WTC11 (cell line): ENCODE measurements at regions not wholly inside any gene's neighbourhood (a gene's known extent, or its start where the extent isn't known, plus 50 kb on each side); places are given as distances from the start of the nearest gene placed in this dataset.

Experiments
- ATAC-seq: fragments of 200-7000 bp; cut with Tn5 transposase; 2 replicates; pipeline ENCODE4 v1.10.0; 2021; ENCODE audit warnings: mild to moderate bottlenecking, moderate library complexity
- CTCF ChIA-PET: fragments of 300-600 bp; sonication (Branson Sonifier 250); formaldehyde crosslinking; loops from one replicate; lab custom pipeline; 2021; ENCODE audit warnings: antibody characterized with exemption; lab: Charles Lee
- POLR2A ChIA-PET: fragments of 350-600 bp; sonication (Branson Sonifier 250); formaldehyde crosslinking; loops from one replicate; lab custom pipeline; 2021; ENCODE audit warnings: antibody characterized with exemption; lab: Charles Lee
- DNase-seq: peaks from one replicate; pipeline ENCODE4 v3.0.0; 2021; ENCODE audit warnings: low spot score
- H3K27ac Mint-ChIP-seq: 2 replicates; pipeline ENCODE4 v1.8.0; 2021; ENCODE audit warnings: mixed read lengths
- H3K27me3 Mint-ChIP-seq: 2 replicates; pipeline ENCODE4 v1.8.0; 2021; ENCODE audit warnings: low read depth, mild to moderate bottlenecking, moderate library complexity, mixed read lengths
- H3K36me3 Mint-ChIP-seq: 2 replicates; pipeline ENCODE4 v1.8.0; 2021; ENCODE audit warnings: mixed read lengths
- H3K4me1 Mint-ChIP-seq: 2 replicates; pipeline ENCODE4 v1.8.0; 2022; ENCODE audit warnings: mixed read lengths
- H3K4me3 Mint-ChIP-seq: 2 replicates; pipeline ENCODE4 v1.8.0; 2021; ENCODE audit warnings: mild to moderate bottlenecking, moderate library complexity, mixed read lengths
- H3K9me3 Mint-ChIP-seq: 2 replicates; pipeline ENCODE4 v1.8.0; 2021; ENCODE audit warnings: mixed read lengths
- CDX4 ChIP-seq: fragments of 250-450 bp; sonication (Bioruptor Pico); IDR thresholded peaks from 2 replicates; pipeline ENCODE4 v1.9.0; 2021; ENCODE audit warnings: moderate library complexity, mild to moderate bottlenecking, inconsistent platforms, borderline replicate concordance
- CTCF ChIP-seq: fragments of 200-600 bp; IDR thresholded peaks from 2 replicates; pipeline ENCODE4 v1.8.0; 2022; ENCODE audit warnings: antibody characterized with exemption
- E2F4 ChIP-seq: sonication (generic); formaldehyde crosslinking; IDR thresholded peaks from 2 replicates; pipeline ENCODE4 v1.8.1; 2022; ENCODE audit warnings: low read depth, mild to moderate bottlenecking, moderate library complexity, missing genetic modification reagents, borderline replicate concordance
- ELF4 ChIP-seq: sonication (generic); formaldehyde crosslinking; IDR thresholded peaks from 2 replicates; pipeline ENCODE4 v1.8.1; 2022; ENCODE audit warnings: low read depth, mild to moderate bottlenecking, moderate library complexity, missing genetic modification reagents
- EMX1 ChIP-seq: fragments of 250-450 bp; sonication (Bioruptor Pico); IDR thresholded peaks from 2 replicates; pipeline ENCODE4 v1.8.0; 2021; ENCODE audit warnings: mild to moderate bottlenecking
- FOXK1 ChIP-seq: sonication (generic); formaldehyde crosslinking; IDR thresholded peaks from 2 replicates; pipeline ENCODE4 v1.8.0; 2022; ENCODE audit warnings: mild to moderate bottlenecking, moderate library complexity, missing genetic modification reagents
- FOXP4 ChIP-seq: sonication (generic); formaldehyde crosslinking; IDR thresholded peaks from 2 replicates; pipeline ENCODE4 v1.8.0; 2022; ENCODE audit warnings: mild to moderate bottlenecking, missing genetic modification reagents
- IRF2 ChIP-seq: sonication (generic); formaldehyde crosslinking; IDR thresholded peaks from 2 replicates; pipeline ENCODE4 v1.8.0; 2022; ENCODE audit warnings: low read depth, missing genetic modification reagents, borderline replicate concordance
- JUN ChIP-seq: sonication (generic); formaldehyde crosslinking; IDR thresholded peaks from 2 replicates; pipeline ENCODE4 v1.8.0; 2023; ENCODE audit warnings: mild to moderate bottlenecking, missing genetic modification reagents
- MYBL2 ChIP-seq: sonication (generic); formaldehyde crosslinking; IDR thresholded peaks from 2 replicates; pipeline ENCODE4 v1.8.1; 2023; ENCODE audit warnings: mild to moderate bottlenecking, moderate library complexity, missing genetic modification reagents
- NFATC4 ChIP-seq: fragments of 250-450 bp; sonication (Bioruptor Pico); IDR thresholded peaks from 2 replicates; pipeline ENCODE4 v1.9.0; 2021; ENCODE audit warnings: mild to moderate bottlenecking
- STAT6 ChIP-seq: sonication (generic); formaldehyde crosslinking; conservative IDR thresholded peaks from 2 replicates; pipeline ENCODE4 v1.8.1; 2023; ENCODE audit warnings: mild to moderate bottlenecking, low read depth, missing genetic modification reagents, moderate library complexity
- ZNF423 ChIP-seq: fragments of 250-450 bp; sonication (Bioruptor Pico); IDR thresholded peaks from 2 replicates; pipeline ENCODE4 v2.1.2; 2022; ENCODE audit warnings: mild to moderate bottlenecking, moderate library complexity
- ZNF425 ChIP-seq: fragments of 250-450 bp; sonication (Bioruptor Pico); conservative IDR thresholded peaks from 2 replicates; pipeline ENCODE4 v1.9.0; 2021; ENCODE audit warnings: mild to moderate bottlenecking
- ZNF512 ChIP-seq: sonication (generic); formaldehyde crosslinking; IDR thresholded peaks from 2 replicates; pipeline ENCODE4 v1.8.1; 2022; ENCODE audit warnings: missing genetic modification reagents, borderline replicate concordance

GRCh38 chr5:60469286-60469685, 230.7 kb downstream of the DEPDC1B start:
- TF ChIP-seq ZNF425 (no peak), FOXK1 (CRISPR knock-in tag) (no peak), ZNF423 (CRISPR knock-in tag) (no peak), IRF2 (CRISPR knock-in tag) (no peak), EMX1 (CRISPR knock-in tag) (no peak), MYBL2 (CRISPR knock-in tag) (no peak), CDX4 (CRISPR knock-in tag) (no peak), ELF4 (CRISPR knock-in tag) (no peak), NFATC4 (CRISPR knock-in tag) (no peak), STAT6 (CRISPR knock-in tag) (no peak), CTCF (no peak), JUN (CRISPR knock-in tag) (no peak), E2F4 (CRISPR knock-in tag) (no peak), ZNF512 (no peak), FOXP4 (CRISPR knock-in tag) (no peak)
- TF ChIP-seq, all 79 proteins: peak for 0
- H3K27me3 Mint-ChIP-seq = no peaks in the 10 kb centered on the region
- DNase-seq = no peak
- CTCF ChIA-PET = no interaction called here
- no peak overlapping the region for H3K4me3 Mint-ChIP-seq
- ATAC-seq = no peak
- H3K9me3 Mint-ChIP-seq = peaks cover 13% of the 10 kb centered on the region
- POLR2A ChIA-PET = no interaction called here
- no peaks in the 10 kb centered on the region for H3K36me3 Mint-ChIP-seq
- H3K4me1 Mint-ChIP-seq = no peaks in the 10 kb centered on the region
- H3K27ac Mint-ChIP-seq = no peak overlapping the region
